H9 (cell line): ENCODE measurements at regions not wholly inside any gene's neighbourhood (a gene's known extent, or its start where the extent isn't known, plus 50 kb on each side); places are given as distances from the start of the nearest gene placed in this dataset.

Experiments used
- DNase-seq: peaks from one replicate; pipeline ENCODE4 v3.0.0-alpha.2; 2017
- H2AFZ ChIP-seq: one replicate; pipeline ENCODE4 v1.6.1; 2013; ENCODE audit warnings: mild to moderate bottlenecking, low read length, control low read depth, moderate library complexity
- H2AK5ac ChIP-seq: 2 replicates; pipeline ENCODE4 v1.6.1; 2013; ENCODE audit warnings: low read length, control low read depth, mixed read lengths; ENCODE audit not compliant: insufficient read length
- H2BK120ac ChIP-seq: one replicate; pipeline ENCODE4 v1.6.1; 2013; ENCODE audit warnings: low read depth, mild to moderate bottlenecking, low read length, control low read depth, inconsistent platforms; ENCODE audit not compliant: poor library complexity, severe bottlenecking
- H2BK12ac ChIP-seq: 2 replicates; pipeline ENCODE4 v1.6.1; 2013; ENCODE audit warnings: low read length, control low read depth, mixed read lengths, low read depth; ENCODE audit not compliant: insufficient read length
- H2BK15ac ChIP-seq: 2 replicates; pipeline ENCODE4 v1.6.1; 2013; ENCODE audit warnings: low read depth, low read length, control low read depth
- H2BK20ac ChIP-seq: one replicate; pipeline ENCODE4 v1.6.1; 2013; ENCODE audit warnings: low read depth, mild to moderate bottlenecking, low read length, control low read depth, inconsistent platforms; ENCODE audit not compliant: poor library complexity, severe bottlenecking
- H2BK5ac ChIP-seq: 2 replicates; pipeline ENCODE4 v1.6.1; 2013; ENCODE audit warnings: low read length, control low read depth, mixed read lengths; ENCODE audit not compliant: insufficient read length
- H3K14ac ChIP-seq: 2 replicates; pipeline ENCODE4 v1.6.1; 2013; ENCODE audit warnings: low read length, control low read depth; ENCODE audit not compliant: insufficient read depth
- H3K18ac ChIP-seq: 2 replicates; pipeline ENCODE4 v1.6.1; 2013; ENCODE audit warnings: low read depth, mild to moderate bottlenecking, mixed read lengths, low read length, control low read depth; ENCODE audit not compliant: insufficient read length
- H3K23ac ChIP-seq: 2 replicates; pipeline ENCODE4 v1.6.1; 2013; ENCODE audit warnings: low read length, control low read depth, mixed read lengths, low read depth; ENCODE audit not compliant: insufficient read length
- H3K23me2 ChIP-seq: 2 replicates; pipeline ENCODE4 v1.6.1; 2013; ENCODE audit warnings: low read depth, mild to moderate bottlenecking, mixed read lengths, low read length, control low read depth; ENCODE audit not compliant: insufficient read length, poor library complexity, severe bottlenecking
- H3K27ac ChIP-seq: 2 replicates; pipeline ENCODE4 v1.5.1; 2013; ENCODE audit warnings: low read length, control low read depth, mixed read lengths, low read depth; ENCODE audit not compliant: insufficient read length
- H3K27me3 ChIP-seq: 2 replicates; pipeline ENCODE4 v1.6.1; 2013; ENCODE audit warnings: low read length, control low read depth, inconsistent platforms; ENCODE audit not compliant: insufficient read depth
- H3K4ac ChIP-seq: 2 replicates; pipeline ENCODE4 v1.6.1; 2013; ENCODE audit warnings: low read depth, mild to moderate bottlenecking, control low read depth, inconsistent platforms, low read length, moderate library complexity
- H3K4me1 ChIP-seq: 2 replicates; pipeline ENCODE4 v1.6.1; 2013; ENCODE audit warnings: low read length, control low read depth, inconsistent platforms; ENCODE audit not compliant: insufficient read depth
- H3K4me2 ChIP-seq: 2 replicates; pipeline ENCODE4 v1.6.1; 2013; ENCODE audit warnings: low read length, control low read depth, mixed read lengths; ENCODE audit not compliant: insufficient read length, insufficient read depth
- H3K56ac ChIP-seq: 2 replicates; pipeline ENCODE4 v1.6.1; 2013; ENCODE audit warnings: low read depth, mild to moderate bottlenecking, mixed read lengths, low read length, control low read depth; ENCODE audit not compliant: insufficient read length
- H3K79me1 ChIP-seq: 2 replicates; pipeline ENCODE4 v1.6.1; 2013; ENCODE audit warnings: low read depth, mild to moderate bottlenecking, moderate library complexity, low read length, control low read depth, inconsistent platforms; ENCODE audit not compliant: insufficient read depth, poor library complexity, severe bottlenecking
- H3K79me2 ChIP-seq: 2 replicates; pipeline ENCODE4 v1.6.1; 2013; ENCODE audit warnings: low read length, control low read depth, inconsistent platforms; ENCODE audit not compliant: insufficient read depth
- H3K9ac ChIP-seq: 2 replicates; pipeline ENCODE4 v1.6.1; 2013; ENCODE audit warnings: low read length, control low read depth, mixed read lengths; ENCODE audit not compliant: insufficient read length; ENCODE audit errors: extremely low read depth
- H3K9me3 ChIP-seq: one replicate; pipeline ENCODE4 v1.6.1; 2013; ENCODE audit warnings: low read depth, low read length, inconsistent platforms; ENCODE audit not compliant: control insufficient read depth
- H3T11ph ChIP-seq: one replicate; pipeline ENCODE4 v1.6.1; 2013; ENCODE audit warnings: mild to moderate bottlenecking, low read length, control low read depth, inconsistent platforms
- H4K20me1 ChIP-seq: one replicate; pipeline ENCODE4 v1.6.1; 2013; ENCODE audit not compliant: control insufficient read depth, insufficient read length, insufficient read depth
- H4K5ac ChIP-seq: 2 replicates; pipeline ENCODE4 v1.6.1; 2013; ENCODE audit warnings: low read depth, mild to moderate bottlenecking, mixed read lengths, low read length, control low read depth; ENCODE audit not compliant: insufficient read length
- H4K8ac ChIP-seq: replicated peaks from 2 replicates; pipeline ENCODE4 v1.6.1; 2013; ENCODE audit warnings: low read length, control low read depth, mixed read lengths, low read depth; ENCODE audit not compliant: insufficient read length
- H4K91ac ChIP-seq: 2 replicates; pipeline ENCODE4 v1.6.1; 2013; ENCODE audit warnings: low read depth, mild to moderate bottlenecking, moderate library complexity, mixed read lengths, low read length, control low read depth; ENCODE audit not compliant: insufficient read length
- H3K27ac Mint-ChIP-seq, 3 experiments: 2 replicates in 2 of 3; 3 replicates in 1 of 3; pipeline ENCODE4 v1.8.0; 2020 to 2021; ENCODE audit warnings: mixed read lengths in 3 of 3, mild to moderate bottlenecking in 1 of 3, moderate library complexity in 1 of 3
- H3K27me3 Mint-ChIP-seq: 2 replicates; pipeline ENCODE4 v1.8.0; 2021; ENCODE audit warnings: low read depth, mild to moderate bottlenecking, moderate library complexity, mixed read lengths
- H3K36me3 Mint-ChIP-seq, 3 experiments: 2 replicates in 2 of 3; 3 replicates in 1 of 3; pipeline ENCODE4 v1.8.0; 2020 to 2021; ENCODE audit warnings: low read depth in 3 of 3, mixed read lengths in 3 of 3; ENCODE audit not compliant: insufficient read depth in 1 of 3
- H3K4me1 Mint-ChIP-seq, 2 experiments: 2 replicates each; pipeline ENCODE4 v1.8.0; 2020; ENCODE audit warnings: mixed read lengths in 2 of 2
- H3K4me3 Mint-ChIP-seq, 2 experiments: 2 replicates in 1 of 2; 3 replicates in 1 of 2; pipeline ENCODE4 v1.8.0; 2020 to 2021; ENCODE audit warnings: mild to moderate bottlenecking in 2 of 2, mixed read lengths in 2 of 2, moderate library complexity in 1 of 2
- H3K9me3 Mint-ChIP-seq, 2 experiments: 2 replicates in 1 of 2; 3 replicates in 1 of 2; pipeline ENCODE4 v1.8.0; 2020; ENCODE audit warnings: mild to moderate bottlenecking in 2 of 2, mixed read lengths in 2 of 2, moderate library complexity in 1 of 2
- CTCF ChIP-seq: fragments of 200-600 bp; sonication (generic); conservative IDR thresholded peaks from 3 replicates; pipeline ENCODE4 v1.8.0; 2021; ENCODE audit warnings: antibody characterized with exemption, mild to moderate bottlenecking
- WGBS: extraction: QIAGEN DNeasy Blood & Tissue Kit; methylation state at CpG from one replicate; pipeline ENCODE4 v1.1.7; 2013; ENCODE audit warnings: missing lambda C conversion rate, low lambda C conversion rate, mixed read lengths; ENCODE audit not compliant: insufficient read length; ENCODE audit errors: extremely low coverage; 5-methylcytosine and 5-hydroxymethylcytosine counted together

GRCh38 chr15:39086641-39087040, 494.2 kb upstream of the THBS1 start:
- Histone ChIP-seq H2AK5ac (no peak overlapping the region), H3K9ac (no peak overlapping the region), H2BK12ac (no peak overlapping the region), H4K5ac (no peak overlapping the region), H3K79me1 (no peaks in the 10 kb centered on the region), H2BK5ac (no peak overlapping the region), H2BK120ac (no peak overlapping the region), H3K23me2 (no peaks in the 10 kb centered on the region), H3T11ph (no peak overlapping the region), H3K4ac (no peak overlapping the region), H3K56ac (no peak overlapping the region), H3K14ac (no peak overlapping the region), H3K27me3 (no peaks in the 10 kb centered on the region), H3K79me2 (no peaks in the 10 kb centered on the region), H3K27ac (no peak overlapping the region), H3K4me1 (no peaks in the 10 kb centered on the region), H2BK15ac (no peak overlapping the region), H4K20me1 (no peaks in the 10 kb centered on the region), H3K23ac (no peak overlapping the region), H3K18ac (no peak overlapping the region), H4K91ac (no peak overlapping the region), H3K4me2 (no peak overlapping the region), H2BK20ac (no peak overlapping the region), H4K8ac (no peak overlapping the region), H2AFZ (no peak overlapping the region), H3K9me3 (no peaks in the 10 kb centered on the region)
- no CpG with 5 or more reads among the region's 5 CpGs for WGBS
- Mint-ChIP-seq H3K4me1 (peaks cover 9 to 10% of the 10 kb centered on the region in 2 experiments), H3K27me3 (no peaks in the 10 kb centered on the region; the same call in 1 of the 2 replicates), H3K4me3 (no peak overlapping the region), H3K27ac (no peak overlapping the region), H3K9me3 (no peaks in the 10 kb centered on the region), H3K36me3 (no peaks in the 10 kb centered on the region)
- DNase-seq = no peak
- no peak for TF ChIP-seq CTCF
